HUES64 (cell line): ENCODE measurements at regions not wholly inside any gene's neighbourhood (a gene's known extent, or its start where the extent isn't known, plus 50 kb on each side); places are given as distances from the start of the nearest gene placed in this dataset.

ENCODE experiments used
- H3K27ac ChIP-seq: 2 replicates; pipeline ENCODE4 v1.7.0; 2013; ENCODE audit warnings: low read depth, low read length, inconsistent platforms
- H3K27me3 ChIP-seq: 2 replicates; pipeline ENCODE4 v1.6.1; 2013; ENCODE audit warnings: mild to moderate bottlenecking, low read length; ENCODE audit not compliant: insufficient read depth
- H3K36me3 ChIP-seq: 2 replicates; pipeline ENCODE4 v1.6.1; 2013; ENCODE audit warnings: mild to moderate bottlenecking, low read length; ENCODE audit not compliant: insufficient read depth
- H3K4me1 ChIP-seq: 2 replicates; pipeline ENCODE4 v1.6.1; 2013; ENCODE audit warnings: mild to moderate bottlenecking, low read length, moderate library complexity; ENCODE audit not compliant: insufficient read depth
- H3K4me3 ChIP-seq: 2 replicates; pipeline ENCODE4 v1.5.1; 2013; ENCODE audit warnings: mild to moderate bottlenecking, low read length, moderate library complexity
- H3K9ac ChIP-seq: 2 replicates; pipeline ENCODE4 v1.6.1; 2013; ENCODE audit warnings: mild to moderate bottlenecking, low read depth, low read length
- H3K9me3 ChIP-seq: 2 replicates; pipeline ENCODE4 v1.6.1; 2013; ENCODE audit warnings: low read depth, low read length; ENCODE audit not compliant: insufficient read depth
- WGBS: fragments of 150-250, 120-280 bp; methylation state at CpG from one replicate; pipeline ENCODE4 v1.1.7; 2013; ENCODE audit warnings: missing lambda C conversion rate; 5-methylcytosine and 5-hydroxymethylcytosine counted together

GRCh38 chr1:38285807-38286530 is 239.4 kb upstream of the POU3F1 start:
- H3K9ac ChIP-seq: no peak overlapping the region
- no peak overlapping the region for H3K4me3 ChIP-seq
- peak overlapping the region; percentile 65; the same call in 1 of the 2 replicates for H3K27ac ChIP-seq
- no peaks in the 10 kb centered on the region for H3K9me3 ChIP-seq
- H3K36me3 ChIP-seq: no peaks in the 10 kb centered on the region
- H3K27me3 ChIP-seq: no peaks in the 10 kb centered on the region
- WGBS: 44% methylated on average over 12 of the region's 12 CpGs
- H3K4me1 ChIP-seq: peaks cover 32% of the 10 kb centered on the region

GRCh38 chr1:38284953-38285352 is 238.4 kb upstream of the POU3F1 start:
- Histone ChIP-seq H3K27me3 (no peaks in the 10 kb centered on the region), H3K27ac (no peak overlapping the region), H3K9ac (no peak overlapping the region), H3K4me3 (no peak overlapping the region), H3K36me3 (no peaks in the 10 kb centered on the region), H3K4me1 (peaks cover 32% of the 10 kb centered on the region), H3K9me3 (no peaks in the 10 kb centered on the region)
- 76% methylated on average over 5 of the region's 5 CpGs for WGBS

- H3K27ac ChIP-seq: no peak overlapping the region
- H3K4me3 ChIP-seq: no peak overlapping the region
- H3K27me3 ChIP-seq: no peaks in the 10 kb centered on the region
- no peak overlapping the region for H3K9ac ChIP-seq
- 74% methylated on average over 14 of the region's 14 CpGs for WGBS
- peaks cover 32% of the 10 kb centered on the region for H3K4me1 ChIP-seq
- 0 out of 2 replicates have a peak, but pooled peaks cover 3% of the 10 kb centered on the region for H3K36me3 ChIP-seq
- peaks cover 8% of the 10 kb centered on the region for H3K9me3 ChIP-seq
Observed at GRCh38 chr1:38283696-38284470, 237.3 kb upstream of the POU3F1 start.

GRCh38 chr1:38279148-38279547 is 232.6 kb upstream of the POU3F1 start:
- peaks cover 4% of the 10 kb centered on the region; the same call in 1 of the 2 replicates for H3K4me1 ChIP-seq
- no peak overlapping the region for H3K9ac ChIP-seq
- H3K9me3 ChIP-seq: peaks cover 26% of the 10 kb centered on the region
- no peak overlapping the region for H3K27ac ChIP-seq
- H3K4me3 ChIP-seq: no peak overlapping the region
- H3K36me3 ChIP-seq: 0 out of 2 replicates have a peak, but pooled peaks cover 3% of the 10 kb centered on the region
- H3K27me3 ChIP-seq: no peaks in the 10 kb centered on the region

GRCh38 chr1:38277646-38278045 is 231.1 kb upstream of the POU3F1 start:
- no peak overlapping the region for H3K27ac ChIP-seq
- WGBS: 93% methylated on average over 1 of the region's 2 CpGs
- 0 out of 2 replicates have a peak, but pooled peaks cover 3% of the 10 kb centered on the region for H3K36me3 ChIP-seq
- H3K4me3 ChIP-seq: no peak overlapping the region
- no peak overlapping the region for H3K9ac ChIP-seq
- H3K9me3 ChIP-seq: peaks cover 26% of the 10 kb centered on the region
- no peaks in the 10 kb centered on the region for H3K27me3 ChIP-seq
- H3K4me1 ChIP-seq: no peaks in the 10 kb centered on the region

GRCh38 chr1:38275960-38276359 is 229.4 kb upstream of the POU3F1 start:
- H3K9ac ChIP-seq: no peak overlapping the region
- peaks cover 11% of the 10 kb centered on the region for H3K4me1 ChIP-seq
- H3K36me3 ChIP-seq: 0 out of 2 replicates have a peak, but pooled peaks cover 3% of the 10 kb centered on the region
- H3K4me3 ChIP-seq: no peak overlapping the region
- no peaks in the 10 kb centered on the region for H3K27me3 ChIP-seq
- H3K27ac ChIP-seq: no peak overlapping the region
- H3K9me3 ChIP-seq: peaks cover 26% of the 10 kb centered on the region
- WGBS: 97% methylated on average over 3 of the region's 3 CpGs

- Histone ChIP-seq H3K27me3 (no peaks in the 10 kb centered on the region), H3K9ac (no peak overlapping the region), H3K36me3 (0 out of 2 replicates have a peak, but pooled peaks cover 3% of the 10 kb centered on the region), H3K27ac (no peak overlapping the region), H3K9me3 (peaks cover 26% of the 10 kb centered on the region), H3K4me3 (no peak overlapping the region), H3K4me1 (peaks cover 21% of the 10 kb centered on the region)
- 85% methylated on average over 4 of the region's 4 CpGs for WGBS
Observed at GRCh38 chr1:38274974-38275373, 228.4 kb upstream of the POU3F1 start.

- 68% methylated on average over 9 of the region's 9 CpGs for whole genome bisulfite sequencing
- H3K36me3 ChIP-seq: no peaks in the 10 kb centered on the region
- H3K4me1 ChIP-seq: peaks cover 28% of the 10 kb centered on the region
- no peak overlapping the region for H3K4me3 ChIP-seq
- no peak overlapping the region for H3K27ac ChIP-seq
- no peaks in the 10 kb centered on the region for H3K27me3 ChIP-seq
- H3K9me3 ChIP-seq: peaks cover 12% of the 10 kb centered on the region
- no peak overlapping the region for H3K9ac ChIP-seq
Observed at GRCh38 chr1:38273196-38273804, 226.7 kb upstream of the POU3F1 start.

GRCh38 chr1:38272515-38272914 is 225.9 kb upstream of the POU3F1 start:
- H3K9ac ChIP-seq: no peak overlapping the region
- H3K27me3 ChIP-seq: no peaks in the 10 kb centered on the region
- H3K36me3 ChIP-seq: no peaks in the 10 kb centered on the region
- H3K9me3 ChIP-seq: peaks cover 5% of the 10 kb centered on the region
- 97% methylated on average over 3 of the region's 3 CpGs for WGBS
- peaks cover 31% of the 10 kb centered on the region for H3K4me1 ChIP-seq
- no peak overlapping the region for H3K27ac ChIP-seq
- H3K4me3 ChIP-seq: no peak overlapping the region

- Histone ChIP-seq H3K9ac (peak overlapping the region; percentile 1; the same call in 1 of the 2 replicates), H3K27me3 (no peaks in the 10 kb centered on the region), H3K4me1 (peaks cover 31% of the 10 kb centered on the region), H3K9me3 (no peaks in the 10 kb centered on the region), H3K27ac (peak overlapping the region; percentile 95), H3K4me3 (no peak overlapping the region), H3K36me3 (no peaks in the 10 kb centered on the region)
- 57% methylated on average over 11 of the region's 12 CpGs for WGBS
Observed at GRCh38 chr1:38270849-38271633, 224.4 kb upstream of the POU3F1 start.
